Thyroid gland (tissue), 4 donors: ENCODE measurements at regions not wholly inside any gene's neighbourhood (a gene's known extent, or its start where the extent isn't known, plus 50 kb on each side); places are given as distances from the start of the nearest gene placed in this dataset.

Experiments
- POLR2A ChIP-seq, 2 donors: fragments of 450-650 bp; IDR thresholded peaks; one replicate each; pipeline ENCODE4 v1.6.1; 2017; ENCODE audit warnings: antibody characterized with exemption in 2 of 2, mild to moderate bottlenecking in 2 of 2, moderate library complexity in 1 of 2
- TF ChIP-seq, protein P1 (sequence below), 6 experiments: fragments of 200-600 bp in 3 of 6; fragments of 450-650 bp in 3 of 6; sonication (generic) in 3 of 6; IDR thresholded peaks; one replicate each; pipeline ENCODE4 v1.5.1; 2016 to 2019; ENCODE audit warnings: antibody characterized with exemption in 6 of 6, mild to moderate bottlenecking in 2 of 6, inconsistent platforms in 1 of 6, moderate library complexity in 1 of 6

DNA sequence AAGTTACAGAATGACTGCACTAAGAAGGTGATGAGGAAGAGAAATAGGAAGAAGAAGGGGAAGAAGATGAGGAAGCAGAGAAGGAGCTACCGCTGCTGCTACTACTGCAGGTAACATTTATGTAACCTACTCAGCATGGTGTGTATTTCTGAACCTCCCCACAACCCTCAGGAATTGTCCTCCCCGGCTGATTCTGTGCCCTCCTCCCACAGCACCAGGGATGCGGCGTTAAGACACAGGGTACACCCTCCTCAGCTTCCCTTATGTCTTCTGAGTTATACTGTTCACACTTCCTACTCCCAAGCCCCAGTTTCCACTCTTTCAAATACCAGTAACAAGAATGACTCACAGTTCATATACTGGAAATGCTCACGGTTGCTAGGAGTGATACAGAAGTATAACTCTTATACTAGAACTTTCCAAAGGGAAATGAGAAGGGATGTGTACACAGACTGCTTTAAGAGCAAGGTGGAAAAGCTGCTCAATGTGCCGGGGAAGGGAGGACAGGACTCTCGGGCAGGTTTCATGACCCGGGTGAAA is 224.5 kb upstream of the PSMD7 start:
- TF ChIP-seq POLR2A (IDR thresholded peaks at IDR 0.05), result no peak
- TF ChIP-seq, protein P1, sequence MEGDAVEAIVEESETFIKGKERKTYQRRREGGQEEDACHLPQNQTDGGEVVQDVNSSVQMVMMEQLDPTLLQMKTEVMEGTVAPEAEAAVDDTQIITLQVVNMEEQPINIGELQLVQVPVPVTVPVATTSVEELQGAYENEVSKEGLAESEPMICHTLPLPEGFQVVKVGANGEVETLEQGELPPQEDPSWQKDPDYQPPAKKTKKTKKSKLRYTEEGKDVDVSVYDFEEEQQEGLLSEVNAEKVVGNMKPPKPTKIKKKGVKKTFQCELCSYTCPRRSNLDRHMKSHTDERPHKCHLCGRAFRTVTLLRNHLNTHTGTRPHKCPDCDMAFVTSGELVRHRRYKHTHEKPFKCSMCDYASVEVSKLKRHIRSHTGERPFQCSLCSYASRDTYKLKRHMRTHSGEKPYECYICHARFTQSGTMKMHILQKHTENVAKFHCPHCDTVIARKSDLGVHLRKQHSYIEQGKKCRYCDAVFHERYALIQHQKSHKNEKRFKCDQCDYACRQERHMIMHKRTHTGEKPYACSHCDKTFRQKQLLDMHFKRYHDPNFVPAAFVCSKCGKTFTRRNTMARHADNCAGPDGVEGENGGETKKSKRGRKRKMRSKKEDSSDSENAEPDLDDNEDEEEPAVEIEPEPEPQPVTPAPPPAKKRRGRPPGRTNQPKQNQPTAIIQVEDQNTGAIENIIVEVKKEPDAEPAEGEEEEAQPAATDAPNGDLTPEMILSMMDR (IDR thresholded peaks at IDR 0.05), result no peak
